ENCODE measurements at regions not wholly inside any gene's neighbourhood (a gene's known extent, or its start where the extent isn't known, plus 50 kb on each side); places are given as distances from the start of the nearest gene placed in this dataset.

DNA sequence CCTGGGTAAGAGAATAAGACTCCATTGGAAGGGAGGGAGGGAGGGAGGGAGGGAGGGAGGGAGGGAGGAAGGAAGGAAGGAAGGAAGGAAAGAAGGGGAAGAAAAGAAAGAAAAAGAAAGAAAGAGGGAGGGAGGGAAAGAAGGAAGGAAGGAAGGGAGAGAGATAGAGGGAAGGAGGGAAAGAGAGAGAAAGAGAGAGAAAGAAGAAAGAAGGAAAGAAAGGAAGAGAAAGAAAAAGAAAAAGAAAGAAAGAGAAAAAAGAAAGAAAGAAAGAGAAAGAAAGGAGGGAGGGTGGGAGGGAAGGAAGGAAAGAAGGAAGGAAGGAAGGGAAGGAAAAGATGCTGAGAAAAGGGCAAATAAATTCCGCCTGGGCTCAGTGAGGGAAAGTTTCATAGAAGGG, 74.7 kb upstream of the IFNAR2 start:
- no peak for DNase-seq
- in situ Hi-C loops (cut with MboI; ENCODE audit: low sequenced_read_pairs in 4 of 4), result no loop called here
- intact Hi-C loops (cut with DNase I; ENCODE audit: low total_unique reads), result no loop called here
- no peaks in the 10 kb centered on the region for H3K36me3 ChIP-seq
- TF ChIP-seq, protein P1, sequence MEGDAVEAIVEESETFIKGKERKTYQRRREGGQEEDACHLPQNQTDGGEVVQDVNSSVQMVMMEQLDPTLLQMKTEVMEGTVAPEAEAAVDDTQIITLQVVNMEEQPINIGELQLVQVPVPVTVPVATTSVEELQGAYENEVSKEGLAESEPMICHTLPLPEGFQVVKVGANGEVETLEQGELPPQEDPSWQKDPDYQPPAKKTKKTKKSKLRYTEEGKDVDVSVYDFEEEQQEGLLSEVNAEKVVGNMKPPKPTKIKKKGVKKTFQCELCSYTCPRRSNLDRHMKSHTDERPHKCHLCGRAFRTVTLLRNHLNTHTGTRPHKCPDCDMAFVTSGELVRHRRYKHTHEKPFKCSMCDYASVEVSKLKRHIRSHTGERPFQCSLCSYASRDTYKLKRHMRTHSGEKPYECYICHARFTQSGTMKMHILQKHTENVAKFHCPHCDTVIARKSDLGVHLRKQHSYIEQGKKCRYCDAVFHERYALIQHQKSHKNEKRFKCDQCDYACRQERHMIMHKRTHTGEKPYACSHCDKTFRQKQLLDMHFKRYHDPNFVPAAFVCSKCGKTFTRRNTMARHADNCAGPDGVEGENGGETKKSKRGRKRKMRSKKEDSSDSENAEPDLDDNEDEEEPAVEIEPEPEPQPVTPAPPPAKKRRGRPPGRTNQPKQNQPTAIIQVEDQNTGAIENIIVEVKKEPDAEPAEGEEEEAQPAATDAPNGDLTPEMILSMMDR (IDR thresholded peaks at IDR 0.05 in 4 of 5, conservative IDR thresholded peaks at IDR 0.05 in 1 of 5), result no peak
- no peak for TF ChIP-seq POLR2A (IDR thresholded peaks at IDR 0.05)
- H3K4me3 ChIP-seq, result no peak overlapping the region
- no peak overlapping the region for H3K27ac ChIP-seq
- ATAC-seq, result no peak
- peaks cover 8 to 18% (median 17%) of the 10 kb centered on the region in 3 donors for H3K27me3 ChIP-seq
- no peaks in the 10 kb centered on the region for H3K9me3 ChIP-seq
- H3K4me1 ChIP-seq, result no peaks in the 10 kb centered on the region

- Histone ChIP-seq H3K4me1 (no peaks in the 10 kb centered on the region), H3K36me3 (no peaks in the 10 kb centered on the region), H3K9me3 (no peaks in the 10 kb centered on the region), H3K27me3 (peaks cover 8 to 18% (median 17%) of the 10 kb centered on the region in 3 donors), H3K27ac (no peak overlapping the region), H3K4me3 (no peak overlapping the region)
- TF ChIP-seq POLR2A (IDR thresholded peaks at IDR 0.05), result no peak
- TF ChIP-seq, protein P1 (IDR thresholded peaks at IDR 0.05 in 4 of 5, conservative IDR thresholded peaks at IDR 0.05 in 1 of 5), result no peak
- ATAC-seq (no peak), DNase-seq (no peak)
- in situ Hi-C loops (cut with MboI; ENCODE audit: low sequenced_read_pairs in 4 of 4), result no loop called here
- intact Hi-C loops (cut with DNase I; ENCODE audit: low total_unique reads), result no loop called here
These were observed 74.3 kb upstream of the IFNAR2 start for GRCh38 chr21:33155422-33155821.

- Histone ChIP-seq H3K9me3 (no peaks in the 10 kb centered on the region), H3K36me3 (no peaks in the 10 kb centered on the region), H3K4me3 (no peak overlapping the region), H3K27ac (no peak overlapping the region), H3K4me1 (no peaks in the 10 kb centered on the region), H3K27me3 (peaks cover 5 to 18% (median 6%) of the 10 kb centered on the region in 3 donors)
- DNase-seq (no peak), ATAC-seq (no peak)
- intact Hi-C loops (cut with DNase I; ENCODE audit: low total_unique reads) (no loop called here), in situ Hi-C loops (cut with MboI; ENCODE audit: low sequenced_read_pairs in 4 of 4) (no loop called here)
- TF ChIP-seq, protein P1 (IDR thresholded peaks at IDR 0.05 in 4 of 5, conservative IDR thresholded peaks at IDR 0.05 in 1 of 5), result no peak
- TF ChIP-seq POLR2A (IDR thresholded peaks at IDR 0.05), result no peak
These were observed 72.4 kb upstream of the IFNAR2 start for GRCh38 chr21:33157303-33157702.

DNA sequence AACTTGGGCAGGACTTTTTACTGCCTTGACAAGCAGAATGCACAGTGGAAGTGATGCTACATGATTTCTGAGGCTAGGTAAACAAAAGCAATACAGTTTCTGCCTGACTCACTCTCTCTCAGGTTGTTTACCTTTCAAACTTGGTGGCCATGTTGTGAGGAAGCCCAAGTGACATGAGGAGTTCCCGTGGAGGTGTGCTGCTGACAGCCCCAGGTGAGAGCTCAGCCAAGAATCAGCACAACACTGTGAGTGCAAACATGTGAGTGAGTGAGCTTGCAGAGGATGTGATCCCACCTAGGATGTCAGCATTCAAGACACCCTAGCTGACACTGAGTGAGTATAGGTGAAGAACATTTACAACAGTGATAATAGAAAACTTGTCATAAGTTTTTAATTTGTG, 71.1 kb upstream of the IFNAR2 start:
- no peaks in the 10 kb centered on the region for H3K4me1 ChIP-seq
- no peak overlapping the region for H3K4me3 ChIP-seq
- H3K9me3 ChIP-seq, result no peaks in the 10 kb centered on the region
- no peak for DNase-seq
- H3K27ac ChIP-seq, result no peak overlapping the region
- H3K36me3 ChIP-seq, result no peaks in the 10 kb centered on the region
- no peak for ATAC-seq
- intact Hi-C loops (cut with DNase I; ENCODE audit: low total_unique reads), result no loop called here
- no peak for TF ChIP-seq POLR2A (IDR thresholded peaks at IDR 0.05)
- TF ChIP-seq, protein P1 (IDR thresholded peaks at IDR 0.05 in 4 of 5, conservative IDR thresholded peaks at IDR 0.05 in 1 of 5), result no peak
- H3K27me3 ChIP-seq, result peaks cover 0 to 18% (median 3%) of the 10 kb centered on the region in 3 donors
- in situ Hi-C loops (cut with MboI; ENCODE audit: low sequenced_read_pairs in 4 of 4), result no loop called here

DNA sequence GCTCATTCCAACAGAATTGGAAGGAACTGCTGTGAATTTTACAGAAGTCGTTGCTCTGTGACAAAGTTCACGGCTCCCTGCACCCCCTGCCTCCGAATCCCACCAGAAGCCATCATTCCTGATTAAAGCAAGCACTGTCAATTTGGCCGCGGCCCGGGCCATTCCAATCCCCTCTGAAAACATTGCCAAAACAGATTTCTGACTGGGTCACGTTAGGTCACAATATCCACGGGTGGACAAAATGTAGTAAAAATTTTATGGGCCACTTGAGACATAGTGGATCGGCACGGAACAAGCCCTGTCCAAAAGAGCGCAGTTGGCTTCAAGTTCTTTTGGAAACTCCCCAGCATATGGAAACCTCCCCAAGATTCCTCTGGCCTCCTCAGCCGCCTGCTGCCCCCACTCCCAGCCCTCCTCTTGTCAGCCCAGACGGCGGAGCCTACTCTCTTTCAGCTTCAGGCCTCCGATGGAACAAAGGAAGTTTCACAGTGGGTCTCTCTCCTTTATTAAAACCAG, 67.2 kb upstream of the IFNAR2 start:
- in situ Hi-C loops (cut with MboI; ENCODE audit: low sequenced_read_pairs in 4 of 4), result no loop called here
- no peak for TF ChIP-seq POLR2A (IDR thresholded peaks at IDR 0.05)
- TF ChIP-seq, protein P1 (IDR thresholded peaks at IDR 0.05 in 4 of 5, conservative IDR thresholded peaks at IDR 0.05 in 1 of 5), result no peak

More for the DNA sequence above, 67.2 kb upstream of the IFNAR2 start:
- Histone ChIP-seq H3K9me3 (peaks cover 0 to 4% (median 0%) of the 10 kb centered on the region in 3 donors), H3K4me1 (no peaks in the 10 kb centered on the region), H3K36me3 (no peaks in the 10 kb centered on the region), H3K4me3 (no peak overlapping the region), H3K27me3 (peaks cover 0 to 11% (median 7%) of the 10 kb centered on the region in 3 donors), H3K27ac (no peak overlapping the region)
- no peak for DNase-seq
- intact Hi-C loops (cut with DNase I; ENCODE audit: low total_unique reads), result no loop called here
- ATAC-seq, result peak in 1 of 2 donors; percentile 16

Measured in gastrocnemius medialis (tissue), 4 donors.